ENCODE measurements at regions not wholly inside any gene's neighbourhood (a gene's known extent, or its start where the extent isn't known, plus 50 kb on each side); places are given as distances from the start of the nearest gene placed in this dataset.
"Not testable (repeated sequence)": the region's sequence is repeated elsewhere in the genome, so short reads cannot be mapped to it uniquely, and the experiment has no call there.

GRCh38 chr2:120626566-120626965 lies 109.1 kb upstream of the GLI2 start:
- intact Hi-C loops (cut with DNase I), result no loop called here

GRCh38 chr2:120628248-120628647 lies 107.4 kb upstream of the GLI2 start:
- no peak for DNase-seq
- intact Hi-C loops (cut with DNase I), result no loop called here

More at GRCh38 chr2:120626566-120626965, 109.1 kb upstream of the GLI2 start:
- no peak for DNase-seq

GRCh38 chr2:120629241-120629895 lies 106.3 kb upstream of the GLI2 start:
- intact Hi-C loops (cut with DNase I), result no loop called here
- no peak for DNase-seq

- no peak for DNase-seq
- intact Hi-C loops (cut with DNase I), result no loop called here
Measured at GRCh38 chr2:120630031-120630701, 105.5 kb upstream of the GLI2 start.

- intact Hi-C loops (cut with DNase I), result no loop called here
Measured at GRCh38 chr2:120631236-120631635, 104.4 kb upstream of the GLI2 start.

GRCh38 chr2:120631724-120632123 lies 103.9 kb upstream of the GLI2 start:
- intact Hi-C loops (cut with DNase I), result no loop called here
- DNase-seq, result no peak

More at GRCh38 chr2:120631236-120631635, 104.4 kb upstream of the GLI2 start:
- no peak for DNase-seq

DNA sequence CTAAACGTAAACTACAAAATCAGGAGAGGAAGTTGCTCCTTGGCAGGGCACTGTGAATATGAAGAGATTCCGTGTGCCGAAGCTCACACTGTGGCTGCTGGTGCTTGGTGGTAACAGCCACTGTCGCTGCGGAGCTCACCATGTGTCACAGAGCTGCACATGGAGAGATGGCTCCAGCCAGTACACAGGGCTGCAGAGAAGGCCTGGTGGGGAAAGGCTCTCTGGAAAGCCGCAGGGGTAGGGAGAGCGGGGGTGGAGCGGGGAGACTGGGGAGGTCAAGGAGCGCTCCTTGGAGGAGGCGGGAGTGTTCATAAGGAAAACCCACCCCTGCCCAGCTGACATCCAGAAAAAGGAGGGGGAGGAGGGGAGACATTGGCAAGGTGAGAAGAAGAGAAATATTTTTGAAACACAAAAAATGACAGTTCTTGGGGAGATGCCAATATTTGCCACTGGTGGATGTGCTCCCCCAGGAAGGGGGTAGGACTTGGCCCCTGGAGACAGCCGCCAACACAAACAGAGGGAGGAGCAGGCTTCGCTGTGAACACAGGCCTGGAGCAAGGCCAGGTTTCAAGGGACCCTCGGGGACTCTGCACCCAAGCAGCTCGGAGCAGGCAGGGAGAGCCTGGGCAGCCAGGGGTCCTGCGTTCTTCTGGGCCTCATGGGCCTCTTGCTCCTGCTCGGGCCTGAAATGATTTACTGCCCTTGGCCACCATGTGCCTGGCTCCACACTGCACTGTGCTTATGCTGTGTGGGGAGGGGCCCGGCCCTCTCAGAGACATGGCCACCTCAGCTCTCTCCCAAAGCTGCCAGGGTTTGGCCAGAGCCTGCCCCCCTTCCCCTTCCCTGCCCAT lies 102.6 kb upstream of the GLI2 start:
- intact Hi-C loops (cut with DNase I), result no loop called here
- peak in 1 of 10 donors; percentile 60 for DNase-seq

- intact Hi-C loops (cut with DNase I), result no loop called here
- no peak for DNase-seq
Measured at GRCh38 chr2:120634533-120634932, 101.1 kb upstream of the GLI2 start.

DNA sequence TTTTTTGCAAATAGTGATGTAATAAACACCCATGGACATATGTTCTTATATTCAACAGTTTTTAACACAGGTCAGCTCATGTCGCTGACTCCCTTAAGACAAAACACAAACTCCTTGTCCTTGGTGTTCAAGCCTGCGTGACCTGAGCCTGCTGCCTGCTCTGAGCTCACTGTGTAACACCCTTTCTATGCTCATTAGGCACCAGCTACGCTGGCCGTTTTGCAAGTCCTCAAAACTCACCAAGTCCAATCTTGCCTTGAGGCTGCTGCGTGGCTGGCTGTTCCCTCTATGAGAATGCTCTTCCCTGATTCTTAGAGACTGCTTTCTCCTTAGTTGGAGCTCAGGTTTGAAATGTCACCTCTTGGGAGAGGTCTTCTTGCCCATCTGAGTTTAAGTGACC lies 100.5 kb upstream of the GLI2 start:
- no peak for DNase-seq
- intact Hi-C loops (cut with DNase I), result no loop called here

- intact Hi-C loops (cut with DNase I), result no loop called here
- no peak for DNase-seq
Measured at GRCh38 chr2:120637847-120638246, 97.8 kb upstream of the GLI2 start.

DNA sequence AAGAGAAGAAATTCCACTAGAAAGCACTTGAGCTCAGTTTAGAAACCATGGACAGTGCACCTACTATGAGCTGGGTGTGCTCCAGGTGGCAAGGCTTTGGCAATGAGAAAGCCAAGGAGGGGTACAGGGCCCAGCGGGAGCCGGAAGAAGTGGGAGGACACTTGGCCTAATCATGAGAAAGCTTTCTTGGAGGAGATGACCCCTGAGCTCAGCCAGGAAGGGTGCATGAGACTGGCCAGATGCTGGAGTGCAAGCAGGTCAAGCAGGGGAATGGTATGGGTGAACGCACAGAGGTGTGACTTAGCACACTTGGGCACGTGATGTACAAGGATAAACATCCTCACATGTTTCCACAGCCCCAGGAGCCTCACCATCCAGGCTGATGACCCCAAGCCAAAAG lies 97.2 kb upstream of the GLI2 start:
- intact Hi-C loops (cut with DNase I), result no loop called here
- no peak for DNase-seq

GRCh38 chr2:120641366-120641771 lies 94.3 kb upstream of the GLI2 start:
- intact Hi-C loops (cut with DNase I), result no loop called here
- DNase-seq, result no peak

GRCh38 chr2:120642646-120643045 lies 93.0 kb upstream of the GLI2 start:
- peak in 1 of 10 donors; percentile 42 for DNase-seq
- intact Hi-C loops (cut with DNase I), result no loop called here

DNA sequence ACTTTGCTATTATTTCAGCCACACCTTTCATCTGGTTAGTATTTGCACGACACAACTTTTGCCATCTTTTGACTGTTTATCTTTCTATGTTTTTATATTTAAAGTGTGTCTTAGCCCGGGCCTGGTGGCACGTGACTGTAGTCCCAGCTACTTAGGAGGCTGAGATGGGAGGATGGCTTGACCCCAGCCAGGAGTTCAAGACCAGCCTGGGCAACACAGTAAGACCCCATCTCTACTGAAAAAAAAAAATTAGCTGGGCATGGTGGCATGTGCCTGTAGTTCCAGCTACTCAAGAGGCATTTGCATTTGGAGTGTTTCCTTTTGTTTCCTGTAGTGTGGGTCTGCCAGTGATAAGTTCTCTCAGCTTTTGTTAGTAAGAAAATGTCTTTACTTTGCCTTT lies 88.7 kb upstream of the GLI2 start:
- intact Hi-C loops (cut with DNase I), result no loop called here

GRCh38 chr2:120647487-120647886 lies 88.2 kb upstream of the GLI2 start:
- intact Hi-C loops (cut with DNase I), result no loop called here
- DNase-seq, result no peak

More for the DNA sequence above, 88.7 kb upstream of the GLI2 start:
- no peak for DNase-seq

DNA sequence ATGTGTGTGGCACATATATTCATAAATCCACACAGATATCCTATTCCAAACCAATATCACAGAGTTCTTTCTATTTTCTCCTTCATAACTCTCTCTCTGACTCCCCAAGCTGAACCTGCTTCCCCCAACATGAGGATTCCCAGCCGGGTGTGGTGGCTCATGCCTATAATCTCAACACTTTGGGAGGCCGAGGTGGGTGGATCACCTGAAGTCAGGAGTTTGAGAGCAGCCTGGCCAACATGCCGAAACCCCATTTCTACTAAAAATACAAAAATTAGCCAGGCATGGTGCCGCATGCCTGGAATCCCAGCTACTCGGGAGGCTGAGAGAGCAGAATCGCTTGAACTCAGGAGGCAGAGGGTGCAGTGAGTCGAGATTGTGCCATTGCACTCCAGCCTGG lies 86.3 kb upstream of the GLI2 start:
- intact Hi-C loops (cut with DNase I), result not testable (repeated sequence)
- peak in 1 of 10 donors; percentile 53 for DNase-seq

GRCh38 chr2:120650022-120650644 lies 85.5 kb upstream of the GLI2 start:
- intact Hi-C loops (cut with DNase I), result loop anchor here (10.0 kb wide), 1 partner anchor 55 kb away; no protein-coding TSS in a partner anchor
- DNase-seq, result no peak

DNA sequence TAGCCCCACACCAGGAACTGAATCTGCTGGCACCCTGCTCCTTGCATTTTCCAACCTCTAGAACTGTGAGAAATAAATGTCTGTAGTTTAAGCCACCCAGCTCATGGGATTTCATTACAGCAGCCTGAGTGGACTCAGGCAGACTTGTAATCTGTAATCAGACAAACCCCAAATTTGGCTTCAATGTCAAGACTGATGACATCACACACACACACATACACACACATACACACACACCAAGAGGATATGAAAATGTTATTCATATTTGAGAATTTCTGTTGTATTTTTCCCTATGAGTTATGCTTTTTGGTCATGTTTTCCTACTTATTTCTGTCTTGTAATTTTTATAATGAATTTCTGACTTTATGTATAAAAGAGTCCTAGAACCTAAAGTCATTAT lies 83.8 kb upstream of the GLI2 start:
- intact Hi-C loops (cut with DNase I), result loop anchor here (10.0 kb wide), 1 partner anchor 57 kb away; no protein-coding TSS in a partner anchor
- DNase-seq, result no peak

DNA sequence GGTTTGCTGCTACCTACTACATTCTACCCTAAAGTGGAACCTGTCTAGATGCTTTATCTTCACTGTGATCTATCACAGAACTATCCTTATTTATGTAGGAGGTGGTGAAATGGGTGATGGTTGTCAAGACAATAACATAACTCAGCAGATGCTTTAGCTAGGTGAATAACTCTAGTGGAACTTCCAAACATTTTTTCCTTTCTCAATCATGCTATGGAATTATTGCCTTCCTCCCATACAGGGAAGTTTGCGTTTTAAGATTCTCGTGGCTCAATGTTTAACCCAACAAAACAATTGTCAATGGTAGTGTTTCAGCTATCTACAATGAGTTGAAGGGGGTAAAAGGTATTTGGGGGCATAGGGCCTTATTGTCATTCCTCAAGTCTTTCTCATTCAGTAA lies 82.6 kb upstream of the GLI2 start:
- DNase-seq, result no peak
- intact Hi-C loops (cut with DNase I), result loop anchor here (10.0 kb wide), 1 partner anchor 58 kb away; no protein-coding TSS in a partner anchor

- intact Hi-C loops (cut with DNase I), result loop anchor here (10.0 kb wide), 1 partner anchor 59 kb away; no protein-coding TSS in a partner anchor
Measured at GRCh38 chr2:120653871-120654270, 81.8 kb upstream of the GLI2 start.

More at GRCh38 chr2:120653871-120654270, 81.8 kb upstream of the GLI2 start:
- DNase-seq, result no peak
